Nephron progenitor cell (in vitro differentiated cells): ENCODE measurements at regions not wholly inside any gene's neighbourhood (a gene's known extent, or its start where the extent isn't known, plus 50 kb on each side); places are given as distances from the start of the nearest gene placed in this dataset.

Experiments
- DNase-seq: peaks from one replicate; pipeline ENCODE4 v3.0.0; 2021
- H3K27ac Mint-ChIP-seq: 2 replicates; pipeline ENCODE4 v1.8.0; 2021; ENCODE audit warnings: mild to moderate bottlenecking, moderate library complexity, mixed read lengths
- H3K27me3 Mint-ChIP-seq: 2 replicates; pipeline ENCODE4 v1.8.0; 2021; ENCODE audit warnings: mild to moderate bottlenecking, low read depth, mixed read lengths; ENCODE audit not compliant: poor library complexity
- H3K36me3 Mint-ChIP-seq: 2 replicates; pipeline ENCODE4 v1.8.0; 2021; ENCODE audit warnings: low read depth, mixed read lengths
- H3K4me1 Mint-ChIP-seq: 2 replicates; pipeline ENCODE4 v1.8.0; 2021; ENCODE audit warnings: mixed read lengths
- H3K4me3 Mint-ChIP-seq: 2 replicates; pipeline ENCODE4 v1.8.0; 2021; ENCODE audit warnings: mild to moderate bottlenecking, moderate library complexity, mixed read lengths
- H3K9me3 Mint-ChIP-seq: 2 replicates; pipeline ENCODE4 v1.8.0; 2021; ENCODE audit warnings: mild to moderate bottlenecking, moderate library complexity, mixed read lengths
- CTCF ChIP-seq: fragments of 200-600 bp; sonication (generic); IDR thresholded peaks from 2 replicates; pipeline ENCODE4 v1.5.0; 2021; ENCODE audit warnings: antibody characterized with exemption

GRCh38 chr20:4415281-4415680 lies 166.2 kb upstream of the ADRA1D start:
- H3K27me3 Mint-ChIP-seq: peaks cover 16% of the 10 kb centered on the region
- H3K9me3 Mint-ChIP-seq: peaks cover 27% of the 10 kb centered on the region
- H3K4me1 Mint-ChIP-seq: no peaks in the 10 kb centered on the region
- peak overlapping the region; percentile 17 for H3K27ac Mint-ChIP-seq
- TF ChIP-seq CTCF: no peak
- no peak overlapping the region for H3K4me3 Mint-ChIP-seq
- DNase-seq: no peak
- H3K36me3 Mint-ChIP-seq: no peaks in the 10 kb centered on the region

GRCh38 chr20:4413314-4414049 lies 164.4 kb upstream of the ADRA1D start:
- peaks cover 11% of the 10 kb centered on the region for H3K27me3 Mint-ChIP-seq
- DNase-seq: no peak
- no peak overlapping the region for H3K27ac Mint-ChIP-seq
- H3K4me3 Mint-ChIP-seq: no peak overlapping the region
- TF ChIP-seq CTCF: no peak
- no peaks in the 10 kb centered on the region for H3K4me1 Mint-ChIP-seq
- peaks cover 9% of the 10 kb centered on the region for H3K9me3 Mint-ChIP-seq
- H3K36me3 Mint-ChIP-seq: no peaks in the 10 kb centered on the region

- no peaks in the 10 kb centered on the region for H3K36me3 Mint-ChIP-seq
- no peak for DNase-seq
- no peak overlapping the region for H3K27ac Mint-ChIP-seq
- no peaks in the 10 kb centered on the region for H3K4me1 Mint-ChIP-seq
- H3K4me3 Mint-ChIP-seq: no peak overlapping the region
- H3K9me3 Mint-ChIP-seq: no peaks in the 10 kb centered on the region
- H3K27me3 Mint-ChIP-seq: peaks cover 10% of the 10 kb centered on the region
- no peak for TF ChIP-seq CTCF
Observed at GRCh38 chr20:4412216-4412615, 163.1 kb upstream of the ADRA1D start.

- H3K4me3 Mint-ChIP-seq: no peak overlapping the region
- DNase-seq: no peak
- H3K27me3 Mint-ChIP-seq: peaks cover 10% of the 10 kb centered on the region
- TF ChIP-seq CTCF: no peak
- no peaks in the 10 kb centered on the region for H3K36me3 Mint-ChIP-seq
- H3K27ac Mint-ChIP-seq: no peak overlapping the region
- no peaks in the 10 kb centered on the region for H3K9me3 Mint-ChIP-seq
- H3K4me1 Mint-ChIP-seq: no peaks in the 10 kb centered on the region
Observed at GRCh38 chr20:4411744-4412143, 162.7 kb upstream of the ADRA1D start.

- no peak for DNase-seq
- Mint-ChIP-seq H3K36me3 (no peaks in the 10 kb centered on the region), H3K9me3 (no peaks in the 10 kb centered on the region)
Observed at GRCh38 chr20:4406627-4407026, 157.5 kb upstream of the ADRA1D start.

More at GRCh38 chr20:4406627-4407026, 157.5 kb upstream of the ADRA1D start:
- Mint-ChIP-seq H3K4me3 (no peak overlapping the region), H3K4me1 (no peaks in the 10 kb centered on the region), H3K27me3 (peaks cover 36% of the 10 kb centered on the region), H3K27ac (no peak overlapping the region)
- no peak for TF ChIP-seq CTCF
